Heart left ventricle (tissue), 16 donors: ENCODE measurements at regions not wholly inside any gene's neighbourhood (a gene's known extent, or its start where the extent isn't known, plus 50 kb on each side); places are given as distances from the start of the nearest gene placed in this dataset.

Source experiments
- ATAC-seq, 4 donors: fragments of 200-7000 bp; cut with Tn5 transposase; one replicate each; pipeline ENCODE4 v1.9.1; 2020 to 2022; ENCODE audit warnings: moderate library complexity in 4 of 4, mild to moderate bottlenecking in 3 of 4, moderate number of reproducible peaks in 1 of 4
- DNase-seq, 5 donors: peaks; one replicate each; pipeline ENCODE4 v3.0.0-alpha.2; 2020
- H3K27ac ChIP-seq, 12 donors: fragments of 200-600 bp; sonication (generic) in 4 of 12; one replicate each; pipeline versions ENCODE4 v1.5.0 to v1.8.0; 2016 to 2022; ENCODE audit warnings: mild to moderate bottlenecking in 2 of 12
- H3K27me3 ChIP-seq, 9 donors: fragments of 200-600 bp; sonication (generic) in 2 of 9; one replicate each; pipeline versions ENCODE4 v1.5.1 to v1.8.0; 2016 to 2022; ENCODE audit warnings: mild to moderate bottlenecking in 3 of 9
- H3K36me3 ChIP-seq, 9 donors: fragments of 200-600 bp; sonication (generic) in 2 of 9; one replicate each; pipeline versions ENCODE4 v1.5.0 to v1.8.0; 2018 to 2022; ENCODE audit warnings: mild to moderate bottlenecking in 2 of 9
- H3K4me1 ChIP-seq, 12 donors: fragments of 200-600 bp; sonication (generic) in 4 of 12; one replicate each; pipeline versions ENCODE4 v1.5.0 to v1.8.0; 2016 to 2022; ENCODE audit warnings: mild to moderate bottlenecking in 3 of 12
- H3K4me3 ChIP-seq, 12 donors: fragments of 200-600 bp; sonication (generic) in 4 of 12; one replicate each; pipeline versions ENCODE4 v1.5.0 to v1.8.0; 2017 to 2022; ENCODE audit warnings: mild to moderate bottlenecking in 9 of 12, moderate library complexity in 4 of 12
- H3K9me3 ChIP-seq, 12 donors: fragments of 200-600 bp; sonication (generic) in 4 of 12; one replicate each; pipeline versions ENCODE4 v1.5.0 to v1.8.0; 2016 to 2022; ENCODE audit warnings: mild to moderate bottlenecking in 1 of 12
- CTCF ChIP-seq, 12 donors: fragments of 200-600 bp; sonication (generic) in 4 of 12; IDR thresholded peaks; one replicate each; pipeline versions ENCODE4 v1.5.0 to v1.8.0; 2018 to 2022; ENCODE audit warnings: antibody characterized with exemption in 12 of 12, mild to moderate bottlenecking in 5 of 12
- POLR2A ChIP-seq, 2 donors: fragments of 450-650 bp; IDR thresholded peaks; one replicate each; pipeline ENCODE4 v1.6.1; 2017; ENCODE audit warnings: antibody characterized with exemption in 2 of 2, mild to moderate bottlenecking in 2 of 2, moderate library complexity in 2 of 2
- WGBS, 4 donors: extraction: QIAGEN DNeasy Blood & Tissue Kit in 2 of 4; methylation state at CpG; one replicate each; pipeline versions ENCODE4 v1.1.5 to v1.1.7; 2013 to 2018; 5-methylcytosine and 5-hydroxymethylcytosine counted together
- intact Hi-C, 10 donors: fragments of 100-400 bp; cut with DNase I; formaldehyde crosslinking; loops; one replicate each; pipeline versions ENCODE4 v1.11.1 to v1.14.2; 2022
- donor health status: ischemic (EF 13 %, LVEDD 7.1; RV severe dilation, severe dysfunction).
- donor health status: healthy with polysubstance abuse.
- donor health status: DM: no; HTN: yes; CAD: no.
- donor health status: DM: no; HTN: no; CAD: no.
- donor health status: ischemic (EF 25% LVEDD 6.9; RV normal size, moderate dysfunction).
- donor health status: ischemic (EF 25% LVEDD 5.7; RV mildly dilated, moderate dysfunction).
- donor health status: healthy.
- donor health status: DM: yes; HTN: yes; CAD: no.
- donor health status: ischemic (EF 35%, LVEDD 5.7; RV mildly dilated, moderate dysfunction).
- donor health status: nonischemic (EF 11% LVEDD 7.7; RV severe dilation, severe dysfunction).
- donor health status: DM: yes; HTN: yes; CAD: no.
- donor health status: PGD.
- donor health status: ischemic (EF 29% LVEDD 5.4; RV normal size, mild dysfunction).
- donor health status: nonischemic (EF 23%, LVEDD 6.1; RV moderate dilation, normal function).

GRCh38 chr4:17093481-17093880 is 195.0 kb upstream of the LDB2 start:
- no peak for ATAC-seq
- Histone ChIP-seq H3K4me1 (peaks cover 0 to 24% (median 8%) of the 10 kb centered on the region in 12 donors), H3K9me3 (no peaks in the 10 kb centered on the region), H3K36me3 (no peaks in the 10 kb centered on the region), H3K27me3 (no peaks in the 10 kb centered on the region), H3K27ac (no peak overlapping the region), H3K4me3 (no peak overlapping the region)
- intact Hi-C loops, result no loop called here
- TF ChIP-seq POLR2A (IDR thresholded peaks at IDR 0.05), result no peak
- no peak for TF ChIP-seq CTCF (IDR thresholded peaks at IDR 0.05)
- DNase-seq, result no peak
- 73 to 81% (median 76%) methylated on average over 5 of the region's 5 CpGs for WGBS, 4 donors

DNA sequence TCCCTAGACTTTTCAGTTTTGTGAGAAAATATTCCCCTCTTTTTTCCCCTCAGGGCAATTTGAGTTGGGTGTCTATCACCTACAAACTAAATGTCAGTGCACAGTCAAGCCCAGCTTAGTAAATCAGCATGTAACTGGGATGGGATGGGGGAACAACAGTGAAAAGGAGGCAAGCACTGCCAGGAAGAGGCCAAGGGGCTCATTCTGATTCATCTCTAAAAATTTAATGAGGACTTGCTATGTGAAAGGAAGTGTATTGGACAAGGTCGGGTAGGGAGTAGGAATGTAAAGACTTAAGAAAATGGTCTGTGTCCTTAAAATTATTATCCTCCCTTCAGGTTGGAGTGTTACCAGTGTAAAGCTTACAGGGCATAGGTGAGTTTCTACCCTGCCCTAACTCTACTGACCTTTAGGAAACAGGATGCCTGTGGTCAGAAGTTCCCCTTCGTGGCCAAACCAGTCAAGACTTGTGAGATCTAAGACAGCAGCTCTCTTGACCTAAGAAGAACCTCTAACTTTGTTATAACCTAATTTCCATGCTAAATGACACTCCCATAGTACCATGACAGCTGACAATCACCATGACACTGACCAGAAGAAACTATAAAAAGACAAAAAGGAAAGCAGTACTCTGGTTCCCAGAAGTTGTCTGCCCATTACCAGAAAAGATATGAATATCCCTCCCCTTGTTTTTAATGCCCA is 194.4 kb upstream of the LDB2 start:
- Histone ChIP-seq H3K9me3 (no peaks in the 10 kb centered on the region), H3K27ac (no peak overlapping the region), H3K27me3 (no peaks in the 10 kb centered on the region), H3K36me3 (no peaks in the 10 kb centered on the region), H3K4me1 (peaks cover 0 to 24% (median 8%) of the 10 kb centered on the region in 12 donors), H3K4me3 (no peak overlapping the region)
- WGBS, 4 donors, result 71 to 81% (median 78%) methylated on average over 2 of the region's 2 CpGs
- no peak for ATAC-seq
- intact Hi-C loops, result no loop called here
- no peak for DNase-seq
- TF ChIP-seq CTCF (IDR thresholded peaks at IDR 0.05) (no peak), POLR2A (IDR thresholded peaks at IDR 0.05) (no peak)

DNA sequence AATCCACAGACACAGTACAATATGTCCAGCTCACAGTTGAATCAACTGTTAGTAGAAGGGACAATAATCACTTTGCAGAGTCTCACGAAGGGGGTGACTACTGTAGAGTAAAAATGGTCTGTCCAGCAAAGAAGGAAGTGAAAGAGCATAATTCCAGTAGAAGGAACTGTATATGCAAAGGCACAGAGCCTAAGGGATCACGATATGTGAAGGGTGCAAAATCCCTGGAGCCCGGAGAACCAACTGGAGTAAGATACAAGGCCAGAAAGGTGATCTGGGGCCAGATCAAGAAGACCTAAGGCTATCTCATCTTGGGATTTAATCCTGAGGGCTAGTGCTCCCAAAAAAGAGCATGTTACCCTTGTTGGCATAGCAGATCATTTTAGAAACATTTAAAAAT is 192.7 kb upstream of the LDB2 start:
- 90 to 96% (median 93%) methylated on average over 3 of the region's 3 CpGs for WGBS, 4 donors
- H3K4me3 ChIP-seq, result no peak overlapping the region
- H3K9me3 ChIP-seq, result peaks cover 0 to 3% (median 0%) of the 10 kb centered on the region in 12 donors
- H3K27me3 ChIP-seq, result no peaks in the 10 kb centered on the region
- peaks cover 0 to 24% (median 8%) of the 10 kb centered on the region in 12 donors for H3K4me1 ChIP-seq
- ATAC-seq (no peak), DNase-seq (no peak)
- no peak overlapping the region for H3K27ac ChIP-seq
- TF ChIP-seq CTCF (IDR thresholded peaks at IDR 0.05) (no peak), POLR2A (IDR thresholded peaks at IDR 0.05) (no peak)
- H3K36me3 ChIP-seq, result no peaks in the 10 kb centered on the region
- intact Hi-C loops, result no loop called here

GRCh38 chr4:17090063-17090462 is 191.6 kb upstream of the LDB2 start:
- DNase-seq (no peak), ATAC-seq (no peak)
- Histone ChIP-seq H3K36me3 (no peaks in the 10 kb centered on the region), H3K27me3 (no peaks in the 10 kb centered on the region), H3K4me1 (peaks cover 0 to 20% (median 8%) of the 10 kb centered on the region in 12 donors), H3K27ac (no peak overlapping the region), H3K4me3 (no peak overlapping the region), H3K9me3 (peaks cover 0 to 6% (median 0%) of the 10 kb centered on the region in 12 donors)
- TF ChIP-seq POLR2A (IDR thresholded peaks at IDR 0.05), result no peak
- no peak for TF ChIP-seq CTCF (IDR thresholded peaks at IDR 0.05)
- WGBS, 4 donors, result 86 to 93% (median 91%) methylated on average over 3 of the region's 3 CpGs
- intact Hi-C loops, result no loop called here
